Activated CD4-positive, alpha-beta T cell treated with anti-CD3 and anti-CD28 coated beads for 36 hours (primary cell): ENCODE measurements at regions not wholly inside any gene's neighbourhood (a gene's known extent, or its start where the extent isn't known, plus 50 kb on each side); places are given as distances from the start of the nearest gene placed in this dataset.

Experiments
- ATAC-seq: fragments of 200-7000 bp; cut with Tn5 transposase; one replicate; pipeline ENCODE4 v1.10.0; 2021; ENCODE audit warnings: mild to moderate bottlenecking, moderate library complexity
- CTCF ChIA-PET: fragments of 350-600 bp; sonication (Branson Sonifier 250); formaldehyde crosslinking; loops from one replicate; lab custom pipeline; 2021; ENCODE audit warnings: antibody characterized with exemption; lab: Charles Lee
- POLR2A ChIA-PET: fragments of 350-600 bp; sonication (Branson Sonifier 250); formaldehyde crosslinking; loops from one replicate; lab custom pipeline; 2021; ENCODE audit warnings: antibody characterized with exemption, inconsistent platforms; lab: Charles Lee
- DNase-seq: peaks from one replicate; pipeline ENCODE4 v3.0.0-alpha.2; 2020
- H3K27ac Mint-ChIP-seq: one replicate; pipeline ENCODE4 v1.8.0; 2021; ENCODE audit warnings: mixed read lengths
- H3K27me3 Mint-ChIP-seq: one replicate; pipeline ENCODE4 v1.8.0; 2021; ENCODE audit warnings: mixed read lengths
- H3K36me3 Mint-ChIP-seq: one replicate; pipeline ENCODE4 v1.8.0; 2021; ENCODE audit warnings: low read depth, mixed read lengths
- H3K4me1 Mint-ChIP-seq: one replicate; pipeline ENCODE4 v1.8.0; 2021; ENCODE audit warnings: mixed read lengths
- H3K4me3 Mint-ChIP-seq: one replicate; pipeline ENCODE4 v1.8.0; 2021; ENCODE audit warnings: mild to moderate bottlenecking, moderate library complexity, mixed read lengths
- H3K9me3 Mint-ChIP-seq: one replicate; pipeline ENCODE4 v1.8.0; 2021; ENCODE audit warnings: low read depth, mixed read lengths
- intact Hi-C, 2 experiments: fragments of 100-400 bp; cut with DNase I in 1 of 2; cut with micrococcal nuclease in 1 of 2; formaldehyde crosslinking; loops; one replicate each; pipeline versions ENCODE4 v1.14.2 to v1.15.1; 2022 to 2024; cut with DNase I, micrococcal nuclease

DNA sequence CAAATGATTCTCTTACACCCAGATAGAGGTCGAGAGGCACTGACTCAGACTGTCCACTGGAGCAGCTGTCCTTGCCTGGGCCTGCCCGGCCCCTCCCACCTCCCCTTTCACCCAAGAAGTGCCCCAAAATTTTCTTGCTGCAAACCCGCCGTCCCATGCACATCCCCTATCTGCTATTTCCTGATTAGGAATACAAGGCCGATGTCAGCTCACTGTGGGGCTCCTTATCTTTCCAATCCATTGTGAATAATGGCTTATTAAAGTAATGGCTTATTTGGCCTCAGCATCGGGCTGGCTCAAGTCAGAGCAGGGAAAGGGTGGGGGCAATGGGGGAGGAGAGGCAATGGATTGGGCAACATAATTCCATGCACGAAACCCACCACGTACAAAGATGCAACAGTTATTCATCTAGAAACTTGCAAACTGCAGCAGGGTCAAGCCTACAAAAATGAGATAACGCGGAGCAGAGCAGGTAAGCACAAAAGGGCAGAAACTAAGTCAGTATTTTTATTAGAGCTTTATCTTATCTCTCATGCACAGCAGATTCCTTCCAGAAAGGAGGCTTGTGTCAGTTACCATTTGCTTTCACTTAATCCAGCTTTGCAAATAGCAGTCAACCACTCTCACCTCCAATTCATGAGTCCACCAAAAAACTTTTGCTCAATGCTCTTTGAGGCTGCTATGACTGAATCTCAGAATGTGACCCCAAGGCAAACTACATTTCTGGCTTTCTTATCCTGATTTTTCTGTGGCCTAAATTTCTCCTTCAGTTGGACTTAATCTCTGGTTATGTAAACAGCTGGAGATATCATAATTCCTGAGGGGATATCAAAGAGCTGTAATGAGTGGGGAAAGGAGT is 138.2 kb upstream of the OSMR start:
- no peaks in the 10 kb centered on the region for H3K36me3 Mint-ChIP-seq
- H3K4me3 Mint-ChIP-seq, result no peak overlapping the region
- DNase-seq (no peak), ATAC-seq (no peak)
- H3K27ac Mint-ChIP-seq, result no peak overlapping the region
- ChIA-PET CTCF (no interaction called here), POLR2A (interaction anchor here (0.6 kb wide), 1 partner anchor 18 kb away, joined by 3 read pairs; no protein-coding TSS in a partner anchor)
- intact Hi-C loops, result no loop called here
- H3K4me1 Mint-ChIP-seq, result no peaks in the 10 kb centered on the region
- H3K27me3 Mint-ChIP-seq, result peaks cover 2% of the 10 kb centered on the region
- H3K9me3 Mint-ChIP-seq, result no peaks in the 10 kb centered on the region

DNA sequence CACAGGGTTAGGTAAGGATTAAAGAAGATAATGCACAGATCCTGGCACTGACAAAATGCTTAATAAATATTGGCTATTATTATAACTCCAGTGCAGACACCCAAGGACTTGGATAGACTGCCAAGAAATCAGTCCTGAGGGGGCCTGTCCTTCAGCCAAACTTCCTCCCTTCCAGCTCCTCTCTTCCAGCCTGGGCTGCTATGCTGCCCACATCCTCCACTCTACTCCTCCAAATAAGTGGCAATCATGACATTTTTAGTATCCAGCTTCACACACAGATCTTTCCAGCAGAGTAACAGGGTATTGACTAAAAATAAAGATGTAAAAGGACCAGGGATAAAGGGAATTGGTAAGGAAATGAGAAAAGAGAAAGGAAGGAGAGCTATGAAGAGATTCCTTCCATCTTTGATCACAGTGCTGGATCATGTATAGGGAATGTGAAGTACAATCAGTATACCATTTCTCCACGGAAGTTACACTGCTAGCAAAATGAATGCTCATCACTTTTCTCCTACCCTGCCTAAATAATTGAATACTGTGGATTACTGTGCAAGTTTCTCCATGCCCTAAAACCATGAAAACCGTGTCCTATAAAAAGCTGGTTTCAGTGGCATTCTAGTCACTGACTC is 136.0 kb upstream of the OSMR start:
- no peak overlapping the region for H3K27ac Mint-ChIP-seq
- no peaks in the 10 kb centered on the region for H3K4me1 Mint-ChIP-seq
- H3K36me3 Mint-ChIP-seq, result no peaks in the 10 kb centered on the region
- H3K9me3 Mint-ChIP-seq, result no peaks in the 10 kb centered on the region
- POLR2A ChIA-PET, result no interaction called here
- DNase-seq (no peak), ATAC-seq (no peak)
- H3K4me3 Mint-ChIP-seq, result no peak overlapping the region
- CTCF ChIA-PET, result interaction anchor here (0.7 kb wide), 1 partner anchor 1107 kb away, joined by 4 read pairs; no protein-coding TSS in a partner anchor
- H3K27me3 Mint-ChIP-seq, result no peaks in the 10 kb centered on the region
- intact Hi-C loops, result no loop called here

DNA sequence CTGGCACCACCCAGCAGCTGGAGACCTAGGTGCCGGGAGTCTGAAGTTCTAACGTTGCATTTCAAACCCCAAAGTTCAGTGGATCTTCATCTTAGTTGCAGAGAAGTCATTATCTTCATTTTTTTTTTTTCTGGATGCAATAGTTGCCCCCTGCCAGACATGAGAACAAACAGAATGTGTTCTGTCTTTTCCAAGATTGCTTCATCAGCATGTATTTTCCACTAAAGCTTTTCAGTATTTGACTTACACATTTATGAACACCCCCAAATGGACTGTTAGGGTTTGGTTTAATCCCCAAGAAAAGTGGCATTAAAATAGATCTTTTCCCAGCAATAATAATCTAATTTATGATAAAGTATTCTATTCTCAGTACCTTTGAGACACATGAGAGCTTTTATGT is 135.2 kb upstream of the OSMR start:
- no peak overlapping the region for H3K4me3 Mint-ChIP-seq
- intact Hi-C loops, result no loop called here
- no peak overlapping the region for H3K27ac Mint-ChIP-seq
- ChIA-PET POLR2A (no interaction called here), CTCF (interaction anchor here (0.7 kb wide), 1 partner anchor 1106 kb away, joined by 4 read pairs; no protein-coding TSS in a partner anchor)
- DNase-seq (no peak), ATAC-seq (no peak)
- H3K27me3 Mint-ChIP-seq, result no peaks in the 10 kb centered on the region
- no peaks in the 10 kb centered on the region for H3K36me3 Mint-ChIP-seq
- no peaks in the 10 kb centered on the region for H3K4me1 Mint-ChIP-seq
- H3K9me3 Mint-ChIP-seq, result no peaks in the 10 kb centered on the region

DNA sequence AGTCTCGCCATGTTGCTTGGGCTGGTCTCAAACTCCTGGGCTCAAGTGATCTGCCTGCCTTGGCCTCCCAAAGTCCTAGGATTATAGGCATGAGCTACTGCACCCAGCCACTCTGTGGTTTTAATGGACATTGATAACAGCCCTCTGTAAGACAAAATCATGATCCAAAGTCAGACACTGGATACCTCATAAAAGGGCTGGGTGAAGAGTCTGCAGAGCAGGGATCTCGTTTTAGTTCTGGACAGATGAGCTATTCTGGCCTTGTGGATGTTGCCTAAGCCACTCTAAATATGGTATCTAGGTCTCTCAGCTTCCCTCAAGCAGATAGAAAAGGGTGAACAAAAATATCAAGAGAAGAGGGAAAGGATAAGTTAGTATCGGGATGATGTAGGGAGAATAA is 133.4 kb upstream of the OSMR start:
- no peaks in the 10 kb centered on the region for H3K9me3 Mint-ChIP-seq
- H3K4me3 Mint-ChIP-seq, result no peak overlapping the region
- CTCF ChIA-PET, result interaction anchor here (1.2 kb wide), 1 partner anchor 271 kb away, joined by 3 read pairs; no protein-coding TSS in a partner anchor
- intact Hi-C loops, result no loop called here
- H3K27me3 Mint-ChIP-seq, result no peaks in the 10 kb centered on the region
- no peak for ATAC-seq
- no peaks in the 10 kb centered on the region for H3K4me1 Mint-ChIP-seq
- no peak for DNase-seq
- H3K27ac Mint-ChIP-seq, result no peak overlapping the region
- H3K36me3 Mint-ChIP-seq, result no peaks in the 10 kb centered on the region
- POLR2A ChIA-PET, result no interaction called here

DNA sequence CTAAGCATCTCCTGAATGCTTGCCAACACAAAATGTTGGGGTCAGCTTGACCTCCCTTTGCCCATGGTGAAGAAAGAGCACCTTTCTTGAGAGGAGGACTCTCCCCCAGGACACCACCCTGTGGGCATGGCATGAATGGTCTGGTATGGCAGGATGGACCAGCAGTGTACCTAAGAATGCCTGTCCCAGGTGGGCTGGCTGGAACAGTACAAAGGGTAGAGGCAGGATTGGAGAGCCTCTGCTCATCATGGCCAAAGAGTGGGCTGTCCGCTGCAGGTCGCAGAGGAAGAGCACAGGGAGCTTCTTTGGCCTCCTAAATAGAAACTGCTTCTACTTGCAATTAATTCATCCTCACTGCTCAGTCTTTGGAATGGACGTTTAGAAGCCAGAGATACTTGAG is 131.6 kb upstream of the OSMR start:
- CTCF ChIA-PET, result no interaction called here

DNA sequence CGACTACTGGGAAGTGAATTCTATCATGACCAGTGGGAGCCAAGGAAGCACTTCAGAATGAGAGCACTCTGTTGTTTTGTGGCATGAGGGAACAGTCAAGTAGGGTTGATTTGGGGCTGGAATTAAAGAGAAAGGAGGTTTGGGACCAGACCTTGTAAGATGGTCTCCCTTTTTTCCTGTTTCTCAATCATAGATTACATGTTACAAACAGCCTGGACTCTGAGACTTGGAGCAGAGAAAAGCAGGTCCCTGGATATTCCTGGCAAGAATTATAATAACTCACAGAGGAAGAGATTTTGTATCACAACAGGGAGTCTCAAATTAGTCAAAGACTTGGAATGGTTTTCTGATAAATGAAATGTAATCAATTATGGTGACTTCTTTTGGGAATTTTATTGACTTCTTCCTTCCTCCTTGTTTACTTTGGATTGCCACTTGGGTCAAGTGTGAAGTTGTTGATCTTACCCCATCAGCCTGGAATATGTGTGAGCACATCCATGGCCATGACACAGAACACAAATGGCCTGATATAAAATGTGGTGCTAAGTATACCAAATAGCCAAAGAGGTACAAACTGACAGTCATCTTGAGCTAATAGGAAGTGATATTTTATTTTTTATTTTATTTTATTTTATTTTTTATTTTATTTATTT is 131.0 kb upstream of the OSMR start:
- ChIA-PET POLR2A (no interaction called here), CTCF (interaction anchor here (1.4 kb wide), 1 partner anchor 89 kb away, joined by 3 read pairs; no protein-coding TSS in a partner anchor)
- H3K4me3 Mint-ChIP-seq, result no peak overlapping the region
- intact Hi-C loops, result no loop called here
- H3K27ac Mint-ChIP-seq, result no peak overlapping the region
- DNase-seq (no peak), ATAC-seq (no peak)
- peaks cover 2% of the 10 kb centered on the region for H3K27me3 Mint-ChIP-seq
- no peaks in the 10 kb centered on the region for H3K9me3 Mint-ChIP-seq
- H3K4me1 Mint-ChIP-seq, result no peaks in the 10 kb centered on the region
- no peaks in the 10 kb centered on the region for H3K36me3 Mint-ChIP-seq

More for the DNA sequence above, 131.6 kb upstream of the OSMR start:
- Mint-ChIP-seq H3K4me3 (no peak overlapping the region), H3K27me3 (peaks cover 2% of the 10 kb centered on the region), H3K9me3 (no peaks in the 10 kb centered on the region), H3K36me3 (no peaks in the 10 kb centered on the region), H3K27ac (no peak overlapping the region), H3K4me1 (no peaks in the 10 kb centered on the region)
- POLR2A ChIA-PET, result no interaction called here
- ATAC-seq (no peak), DNase-seq (no peak)
- intact Hi-C loops, result no loop called here

DNA sequence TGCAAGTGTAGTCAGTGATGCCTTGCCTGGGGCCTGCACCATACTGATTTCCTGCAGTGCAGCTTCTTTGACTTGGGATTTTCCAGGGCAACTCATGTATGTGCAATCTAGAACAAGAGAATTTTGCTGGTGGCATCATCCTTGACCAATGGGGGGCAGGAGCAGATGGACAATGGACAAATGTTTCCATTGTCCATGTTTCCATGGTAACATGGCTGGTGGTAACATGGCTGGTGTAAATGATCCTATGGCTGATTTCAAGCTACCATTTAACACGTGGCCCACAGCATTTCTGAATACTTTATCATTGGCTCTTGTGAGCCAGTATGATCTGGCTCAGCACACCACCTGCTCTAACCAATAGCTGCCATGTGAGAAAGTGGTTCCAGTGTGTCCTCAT is 130.1 kb upstream of the OSMR start:
- no peaks in the 10 kb centered on the region for H3K4me1 Mint-ChIP-seq
- no peaks in the 10 kb centered on the region for H3K9me3 Mint-ChIP-seq
- ATAC-seq (no peak), DNase-seq (no peak)
- H3K4me3 Mint-ChIP-seq, result no peak overlapping the region
- no peaks in the 10 kb centered on the region for H3K36me3 Mint-ChIP-seq
- H3K27ac Mint-ChIP-seq, result no peak overlapping the region
- POLR2A ChIA-PET, result no interaction called here
- peaks cover 2% of the 10 kb centered on the region for H3K27me3 Mint-ChIP-seq
- intact Hi-C loops, result no loop called here
- CTCF ChIA-PET, result interaction anchor here (1.4 kb wide), 1 partner anchor 88 kb away, joined by 3 read pairs; no protein-coding TSS in a partner anchor

DNA sequence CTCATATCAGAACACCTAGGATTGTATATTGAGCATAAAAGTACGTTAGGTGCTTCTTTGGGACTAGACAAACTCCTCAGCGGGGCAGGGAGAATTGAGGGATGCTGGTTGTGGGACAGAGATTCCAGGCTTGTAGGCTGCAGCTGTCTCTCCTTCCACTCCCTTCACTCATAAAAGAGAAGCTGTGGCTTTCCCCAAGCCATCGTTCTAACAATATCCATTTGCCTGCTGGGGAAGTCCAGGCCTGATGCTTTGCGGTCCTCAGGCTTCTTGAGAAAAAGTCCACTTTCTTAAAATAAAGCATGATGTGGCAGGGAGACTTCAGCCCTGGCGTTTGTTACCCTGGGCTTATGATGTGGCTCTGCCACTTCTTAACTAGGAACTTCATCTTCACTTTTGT is 129.3 kb upstream of the OSMR start:
- POLR2A ChIA-PET, result no interaction called here
- no peak for ATAC-seq
- intact Hi-C loops, result no loop called here
- Mint-ChIP-seq H3K27ac (no peak overlapping the region), H3K27me3 (peaks cover 7% of the 10 kb centered on the region), H3K36me3 (no peaks in the 10 kb centered on the region), H3K4me3 (no peak overlapping the region), H3K4me1 (no peaks in the 10 kb centered on the region), H3K9me3 (no peaks in the 10 kb centered on the region)
- CTCF ChIA-PET, result interaction anchor here (1.4 kb wide), 1 partner anchor 87 kb away, joined by 3 read pairs; no protein-coding TSS in a partner anchor
- no peak for DNase-seq

DNA sequence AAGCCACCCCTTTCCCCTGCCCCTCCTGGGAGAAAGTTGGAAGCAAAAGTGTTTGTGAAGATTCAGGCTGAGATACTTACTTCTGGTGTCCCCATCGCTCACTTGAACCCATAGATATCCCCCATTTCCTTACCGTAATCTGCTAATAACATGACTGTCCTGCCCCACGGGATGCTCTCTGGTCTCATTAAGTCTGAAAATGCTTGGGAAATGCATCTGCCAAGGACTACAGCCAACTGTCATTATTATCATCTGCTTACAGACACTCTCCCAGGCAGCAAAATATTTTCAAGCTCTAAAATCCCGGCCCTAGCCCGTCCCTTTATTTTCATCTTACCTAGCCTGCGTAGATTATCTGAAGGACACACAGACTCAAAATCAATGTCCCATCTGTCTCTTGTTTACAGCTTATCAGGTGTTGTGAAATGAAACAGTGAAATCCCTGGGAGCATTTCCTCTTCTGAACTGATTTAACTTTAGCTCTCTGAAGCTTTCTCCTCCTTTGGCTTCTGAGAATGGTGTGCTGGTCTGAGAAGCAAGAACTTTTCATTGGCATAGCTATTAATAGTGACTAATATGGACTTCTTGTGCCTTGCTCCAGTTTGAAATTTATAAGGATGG is 126.9 kb upstream of the OSMR start:
- ChIA-PET POLR2A (no interaction called here), CTCF (no interaction called here)
- Mint-ChIP-seq H3K27ac (no peak overlapping the region), H3K27me3 (peaks cover 17% of the 10 kb centered on the region), H3K36me3 (no peaks in the 10 kb centered on the region), H3K9me3 (no peaks in the 10 kb centered on the region), H3K4me3 (no peak overlapping the region), H3K4me1 (no peaks in the 10 kb centered on the region)
- ATAC-seq, result no peak
- intact Hi-C loops, result no loop called here
- no peak for DNase-seq

DNA sequence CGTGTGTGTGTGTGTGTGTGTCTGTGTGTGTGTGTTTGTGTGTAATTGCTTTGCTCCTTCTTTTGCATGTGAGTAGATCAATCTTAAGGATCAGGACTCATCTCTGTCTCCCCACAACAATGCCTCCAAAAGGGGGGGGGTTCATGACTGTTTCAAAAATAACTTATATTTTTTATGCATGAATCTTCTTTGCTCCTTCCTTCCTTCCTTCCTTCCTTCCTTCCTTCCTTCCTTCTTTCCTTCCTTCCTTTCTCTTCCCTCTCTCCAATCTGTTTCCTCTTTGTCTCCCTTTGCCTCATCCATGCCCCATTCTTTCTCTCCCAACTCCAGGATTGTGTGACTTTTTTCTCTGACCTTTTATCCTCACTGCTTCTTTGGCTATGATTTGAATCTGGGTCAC is 126.4 kb upstream of the OSMR start:
- H3K27me3 Mint-ChIP-seq, result peaks cover 17% of the 10 kb centered on the region
- no peaks in the 10 kb centered on the region for H3K4me1 Mint-ChIP-seq
- no peaks in the 10 kb centered on the region for H3K9me3 Mint-ChIP-seq
- ATAC-seq, result no peak
- DNase-seq, result no peak
- ChIA-PET CTCF (no interaction called here), POLR2A (no interaction called here)
- intact Hi-C loops, result no loop called here
- H3K27ac Mint-ChIP-seq, result no peak overlapping the region
- no peak overlapping the region for H3K4me3 Mint-ChIP-seq
- no peaks in the 10 kb centered on the region for H3K36me3 Mint-ChIP-seq

DNA sequence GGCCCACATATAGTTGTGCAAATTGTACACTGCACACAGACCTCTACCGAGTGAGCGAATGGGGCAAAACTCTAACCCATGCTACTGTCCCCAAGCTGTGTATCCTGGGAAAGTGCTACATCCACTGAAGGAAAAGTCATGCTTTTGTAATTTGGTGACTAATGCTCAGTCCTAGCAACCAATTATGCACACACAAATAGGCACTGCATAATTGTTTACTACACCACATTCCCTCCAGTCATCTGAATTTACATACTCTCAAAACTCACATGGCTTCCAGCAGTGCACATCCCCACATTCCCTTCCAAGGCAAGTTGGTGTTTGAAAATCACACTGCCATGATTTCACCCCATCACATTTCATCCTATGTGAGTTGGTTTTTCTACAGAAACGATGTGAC is 125.9 kb upstream of the OSMR start:
- Mint-ChIP-seq H3K27me3 (peaks cover 17% of the 10 kb centered on the region), H3K4me1 (no peaks in the 10 kb centered on the region), H3K36me3 (no peaks in the 10 kb centered on the region), H3K27ac (no peak overlapping the region), H3K9me3 (no peaks in the 10 kb centered on the region), H3K4me3 (no peak overlapping the region)
- no peak for ATAC-seq
- CTCF ChIA-PET, result no interaction called here
- no peak for DNase-seq
- intact Hi-C loops, result no loop called here
- POLR2A ChIA-PET, result no interaction called here
